ENCODE measurements at regions not wholly inside any gene's neighbourhood (a gene's known extent, or its start where the extent isn't known, plus 50 kb on each side); places are given as distances from the start of the nearest gene placed in this dataset.

- Histone ChIP-seq H2AFZ (peak overlapping the region; percentile 88), H4K20me1 (replicated peaks; ENCODE audit: insufficient read depth) (no peaks in the 10 kb centered on the region), H3K4me2 (no peak overlapping the region), H3K79me2 (replicated peaks; ENCODE audit: insufficient read depth) (no peaks in the 10 kb centered on the region), H3F3A (replicated peaks; ENCODE audit: low read depth) (no peaks in the 10 kb centered on the region), H3K4me3 (no peak overlapping the region), H3K4me1 (ENCODE audit: insufficient read depth) (peaks cover 3% of the 10 kb centered on the region; the same call in 1 of the 2 replicates), H3K36me3 (ENCODE audit: insufficient read depth) (no peaks in the 10 kb centered on the region; the same call in 1 of the 2 replicates), H3K27ac (ENCODE audit: low read depth) (no peak overlapping the region), H3K9me2 (ENCODE audit: insufficient read depth) (no peaks in the 10 kb centered on the region), H3K27me3 (ENCODE audit: insufficient read depth) (no peaks in the 10 kb centered on the region)
- H3K27ac Mint-ChIP-seq = no peak overlapping the region
- H3K27me3 Mint-ChIP-seq (ENCODE audit: insufficient read depth, low read depth, poor library complexity) = no peaks in the 10 kb centered on the region
- no peak overlapping the region for H3K4me3 Mint-ChIP-seq
- ATAC-seq (no peak), DNase-seq (ENCODE audit: low spot score) (no peak)
- TF ChIP-seq CREB1 (CRISPR knock-in tag; IDR thresholded peaks at IDR 0.05; ENCODE audit: low read depth) = no peak
- TF ChIP-seq EZH2phosphoT487 (IDR thresholded peaks at IDR 0.05; ENCODE audit: unreplicated experiment) = no peak
- H3K36me3 Mint-ChIP-seq (ENCODE audit: low read depth) = peaks cover 6% of the 10 kb centered on the region; the same call in 2 of the 3 replicates
- H3K9me3 Mint-ChIP-seq = peaks cover 11% of the 10 kb centered on the region
- peaks cover 9% of the 10 kb centered on the region for H3K4me1 Mint-ChIP-seq
Measured at GRCh38 chr15:27622371-27622770, 476.7 kb downstream of the OCA2 start.

GRCh38 chr15:27619204-27619603 is 479.9 kb downstream of the OCA2 start:
- no peaks in the 10 kb centered on the region for H3K27me3 Mint-ChIP-seq (ENCODE audit: insufficient read depth, low read depth, poor library complexity)
- Histone ChIP-seq H3K36me3 (ENCODE audit: insufficient read depth) (no peaks in the 10 kb centered on the region), H3K27me3 (ENCODE audit: insufficient read depth) (no peaks in the 10 kb centered on the region), H2AFZ (no peak overlapping the region), H3K4me3 (no peak overlapping the region), H3K9me2 (ENCODE audit: insufficient read depth) (no peaks in the 10 kb centered on the region), H3K27ac (ENCODE audit: low read depth) (no peak overlapping the region), H4K20me1 (replicated peaks; ENCODE audit: insufficient read depth) (no peaks in the 10 kb centered on the region), H3K4me2 (no peak overlapping the region), H3F3A (replicated peaks; ENCODE audit: low read depth) (no peaks in the 10 kb centered on the region), H3K4me1 (ENCODE audit: insufficient read depth) (peaks cover 3% of the 10 kb centered on the region; the same call in 1 of the 2 replicates), H3K79me2 (replicated peaks; ENCODE audit: insufficient read depth) (no peaks in the 10 kb centered on the region)
- no peaks in the 10 kb centered on the region for H3K36me3 Mint-ChIP-seq (ENCODE audit: low read depth)
- ATAC-seq = peak; percentile 36; the same call in 1 of the 3 replicates
- H3K4me1 Mint-ChIP-seq = peaks cover 9% of the 10 kb centered on the region
- no peak overlapping the region for H3K4me3 Mint-ChIP-seq
- DNase-seq (ENCODE audit: low spot score) = no peak
- no peaks in the 10 kb centered on the region for H3K9me3 Mint-ChIP-seq
- no peak overlapping the region for H3K27ac Mint-ChIP-seq
- TF ChIP-seq CREB1 (CRISPR knock-in tag; IDR thresholded peaks at IDR 0.05; ENCODE audit: low read depth) (no peak), EZH2phosphoT487 (IDR thresholded peaks at IDR 0.05; ENCODE audit: unreplicated experiment) (no peak), ZNF114 (CRISPR knock-in tag; IDR thresholded peaks at IDR 0.05) (no peak), NANOG (IDR thresholded peaks at IDR 0.05; ENCODE audit: borderline replicate concordance) (no peak), EZH2 (IDR thresholded peaks at IDR 0.05; ENCODE audit: low read depth, unreplicated experiment) (no peak), JUNB (IDR thresholded peaks at IDR 0.05; ENCODE audit: unreplicated experiment) (no peak), POLR2AphosphoS5 (IDR thresholded peaks at IDR 0.05; ENCODE audit: low read depth) (no peak), STAT1 (IDR thresholded peaks at IDR 0.05; ENCODE audit: unreplicated experiment) (no peak), ZNF331 (CRISPR knock-in tag; IDR thresholded peaks at IDR 0.05; ENCODE audit: low read depth) (no peak)
- TF ChIP-seq, protein P1, sequence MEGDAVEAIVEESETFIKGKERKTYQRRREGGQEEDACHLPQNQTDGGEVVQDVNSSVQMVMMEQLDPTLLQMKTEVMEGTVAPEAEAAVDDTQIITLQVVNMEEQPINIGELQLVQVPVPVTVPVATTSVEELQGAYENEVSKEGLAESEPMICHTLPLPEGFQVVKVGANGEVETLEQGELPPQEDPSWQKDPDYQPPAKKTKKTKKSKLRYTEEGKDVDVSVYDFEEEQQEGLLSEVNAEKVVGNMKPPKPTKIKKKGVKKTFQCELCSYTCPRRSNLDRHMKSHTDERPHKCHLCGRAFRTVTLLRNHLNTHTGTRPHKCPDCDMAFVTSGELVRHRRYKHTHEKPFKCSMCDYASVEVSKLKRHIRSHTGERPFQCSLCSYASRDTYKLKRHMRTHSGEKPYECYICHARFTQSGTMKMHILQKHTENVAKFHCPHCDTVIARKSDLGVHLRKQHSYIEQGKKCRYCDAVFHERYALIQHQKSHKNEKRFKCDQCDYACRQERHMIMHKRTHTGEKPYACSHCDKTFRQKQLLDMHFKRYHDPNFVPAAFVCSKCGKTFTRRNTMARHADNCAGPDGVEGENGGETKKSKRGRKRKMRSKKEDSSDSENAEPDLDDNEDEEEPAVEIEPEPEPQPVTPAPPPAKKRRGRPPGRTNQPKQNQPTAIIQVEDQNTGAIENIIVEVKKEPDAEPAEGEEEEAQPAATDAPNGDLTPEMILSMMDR (conservative IDR thresholded peaks at IDR 0.05; ENCODE audit: low read depth in 2 of 2) = no peak
- TF ChIP-seq, protein P2, sequence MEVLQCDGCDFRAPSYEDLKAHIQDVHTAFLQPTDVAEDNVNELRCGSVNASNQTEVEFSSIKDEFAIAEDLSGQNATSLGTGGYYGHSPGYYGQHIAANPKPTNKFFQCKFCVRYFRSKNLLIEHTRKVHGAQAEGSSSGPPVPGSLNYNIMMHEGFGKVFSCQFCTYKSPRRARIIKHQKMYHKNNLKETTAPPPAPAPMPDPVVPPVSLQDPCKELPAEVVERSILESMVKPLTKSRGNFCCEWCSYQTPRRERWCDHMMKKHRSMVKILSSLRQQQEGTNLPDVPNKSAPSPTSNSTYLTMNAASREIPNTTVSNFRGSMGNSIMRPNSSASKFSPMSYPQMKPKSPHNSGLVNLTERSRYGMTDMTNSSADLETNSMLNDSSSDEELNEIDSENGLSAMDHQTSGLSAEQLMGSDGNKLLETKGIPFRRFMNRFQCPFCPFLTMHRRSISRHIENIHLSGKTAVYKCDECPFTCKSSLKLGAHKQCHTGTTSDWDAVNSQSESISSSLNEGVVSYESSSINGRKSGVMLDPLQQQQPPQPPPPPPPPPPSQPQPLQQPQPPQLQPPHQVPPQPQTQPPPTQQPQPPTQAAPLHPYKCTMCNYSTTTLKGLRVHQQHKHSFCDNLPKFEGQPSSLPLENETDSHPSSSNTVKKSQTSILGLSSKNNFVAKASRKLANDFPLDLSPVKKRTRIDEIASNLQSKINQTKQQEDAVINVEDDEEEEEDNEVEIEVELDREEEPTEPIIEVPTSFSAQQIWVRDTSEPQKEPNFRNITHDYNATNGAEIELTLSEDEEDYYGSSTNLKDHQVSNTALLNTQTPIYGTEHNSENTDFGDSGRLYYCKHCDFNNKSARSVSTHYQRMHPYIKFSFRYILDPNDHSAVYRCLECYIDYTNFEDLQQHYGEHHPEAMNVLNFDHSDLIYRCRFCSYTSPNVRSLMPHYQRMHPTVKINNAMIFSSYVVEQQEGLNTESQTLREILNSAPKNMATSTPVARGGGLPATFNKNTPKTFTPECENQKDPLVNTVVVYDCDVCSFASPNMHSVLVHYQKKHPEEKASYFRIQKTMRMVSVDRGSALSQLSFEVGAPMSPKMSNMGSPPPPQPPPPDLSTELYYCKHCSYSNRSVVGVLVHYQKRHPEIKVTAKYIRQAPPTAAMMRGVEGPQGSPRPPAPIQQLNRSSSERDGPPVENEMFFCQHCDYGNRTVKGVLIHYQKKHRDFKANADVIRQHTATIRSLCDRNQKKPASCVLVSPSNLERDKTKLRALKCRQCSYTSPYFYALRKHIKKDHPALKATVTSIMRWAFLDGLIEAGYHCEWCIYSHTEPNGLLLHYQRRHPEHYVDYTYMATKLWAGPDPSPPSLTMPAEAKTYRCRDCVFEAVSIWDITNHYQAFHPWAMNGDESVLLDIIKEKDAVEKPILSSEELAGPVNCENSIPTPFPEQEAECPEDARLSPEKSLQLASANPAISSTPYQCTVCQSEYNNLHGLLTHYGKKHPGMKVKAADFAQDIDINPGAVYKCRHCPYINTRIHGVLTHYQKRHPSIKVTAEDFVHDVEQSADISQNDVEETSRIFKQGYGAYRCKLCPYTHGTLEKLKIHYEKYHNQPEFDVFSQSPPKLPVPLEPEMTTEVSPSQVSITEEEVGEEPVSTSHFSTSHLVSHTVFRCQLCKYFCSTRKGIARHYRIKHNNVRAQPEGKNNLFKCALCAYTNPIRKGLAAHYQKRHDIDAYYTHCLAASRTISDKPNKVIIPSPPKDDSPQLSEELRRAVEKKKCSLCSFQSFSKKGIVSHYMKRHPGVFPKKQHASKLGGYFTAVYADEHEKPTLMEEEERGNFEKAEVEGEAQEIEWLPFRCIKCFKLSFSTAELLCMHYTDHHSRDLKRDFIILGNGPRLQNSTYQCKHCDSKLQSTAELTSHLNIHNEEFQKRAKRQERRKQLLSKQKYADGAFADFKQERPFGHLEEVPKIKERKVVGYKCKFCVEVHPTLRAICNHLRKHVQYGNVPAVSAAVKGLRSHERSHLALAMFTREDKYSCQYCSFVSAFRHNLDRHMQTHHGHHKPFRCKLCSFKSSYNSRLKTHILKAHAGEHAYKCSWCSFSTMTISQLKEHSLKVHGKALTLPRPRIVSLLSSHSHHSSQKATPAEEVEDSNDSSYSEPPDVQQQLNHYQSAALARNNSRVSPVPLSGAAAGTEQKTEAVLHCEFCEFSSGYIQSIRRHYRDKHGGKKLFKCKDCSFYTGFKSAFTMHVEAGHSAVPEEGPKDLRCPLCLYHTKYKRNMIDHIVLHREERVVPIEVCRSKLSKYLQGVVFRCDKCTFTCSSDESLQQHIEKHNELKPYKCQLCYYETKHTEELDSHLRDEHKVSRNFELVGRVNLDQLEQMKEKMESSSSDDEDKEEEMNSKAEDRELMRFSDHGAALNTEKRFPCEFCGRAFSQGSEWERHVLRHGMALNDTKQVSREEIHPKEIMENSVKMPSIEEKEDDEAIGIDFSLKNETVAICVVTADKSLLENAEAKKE (CRISPR knock-in tag; IDR thresholded peaks at IDR 0.05) = no peak
